Left lung (tissue), 4 donors: ENCODE measurements at regions not wholly inside any gene's neighbourhood (a gene's known extent, or its start where the extent isn't known, plus 50 kb on each side); places are given as distances from the start of the nearest gene placed in this dataset.

ENCODE experiments used
- ATAC-seq: fragments of 200-7000 bp; cut with Tn5 transposase; one replicate; pipeline ENCODE4 v1.9.1; 2020; ENCODE audit warnings: moderate library complexity
- DNase-seq, 4 donors: peaks; one replicate each; pipeline ENCODE4 v3.0.0-alpha.2; 2013 to 2020
- H3K27ac ChIP-seq, 2 donors: fragments of 200-600 bp; sonication (generic) in 1 of 2; one replicate each; pipeline versions ENCODE4 v1.5.0 to v1.8.0; 2020 to 2021
- H3K27me3 ChIP-seq, 2 donors: fragments of 200-600 bp; sonication (generic) in 1 of 2; one replicate each; pipeline versions ENCODE4 v1.5.0 to v1.8.0; 2020 to 2021
- H3K36me3 ChIP-seq, 2 donors: fragments of 200-600 bp; sonication (generic) in 1 of 2; one replicate each; pipeline versions ENCODE4 v1.5.0 to v1.8.0; 2020 to 2021
- H3K4me1 ChIP-seq, 2 donors: fragments of 200-600 bp; one replicate each; pipeline ENCODE4 v1.8.0; 2021
- H3K4me3 ChIP-seq, 2 donors: fragments of 200-600 bp; sonication (generic) in 1 of 2; one replicate each; pipeline versions ENCODE4 v1.5.0 to v1.8.0; 2020 to 2021; ENCODE audit warnings: mild to moderate bottlenecking in 1 of 2
- H3K9me3 ChIP-seq, 2 donors: fragments of 200-600 bp; sonication (generic) in 1 of 2; one replicate each; pipeline versions ENCODE4 v1.5.0 to v1.8.0; 2020 to 2021
- CTCF ChIP-seq, 2 donors: fragments of 200-600 bp; sonication (generic) in 1 of 2; IDR thresholded peaks; one replicate each; pipeline versions ENCODE4 v1.5.0 to v1.8.0; 2021; ENCODE audit warnings: antibody characterized with exemption in 2 of 2
- intact Hi-C, 2 donors: fragments of 100-400 bp; cut with DNase I; formaldehyde crosslinking; loops; one replicate each; pipeline versions ENCODE4 v1.11.2 to v1.14.2; 2022
- donor health status: DM: no; HTN: yes; CAD: no.
- donor health status: DM: no; HTN: no; CAD: no.

- no peak for DNase-seq
- Histone ChIP-seq H3K27ac (peak overlapping the region in 1 of 2 donors; percentile 37), H3K27me3 (no peaks in the 10 kb centered on the region), H3K4me3 (no peak overlapping the region), H3K36me3 (no peaks in the 10 kb centered on the region), H3K4me1 (no peaks in the 10 kb centered on the region), H3K9me3 (no peaks in the 10 kb centered on the region)
- intact Hi-C loops: no loop called here
- TF ChIP-seq CTCF (IDR thresholded peaks at IDR 0.05): no peak
- ATAC-seq: no peak
Measured at GRCh38 chr7:131896165-131896863, 339.9 kb upstream of the PODXL start.

DNA sequence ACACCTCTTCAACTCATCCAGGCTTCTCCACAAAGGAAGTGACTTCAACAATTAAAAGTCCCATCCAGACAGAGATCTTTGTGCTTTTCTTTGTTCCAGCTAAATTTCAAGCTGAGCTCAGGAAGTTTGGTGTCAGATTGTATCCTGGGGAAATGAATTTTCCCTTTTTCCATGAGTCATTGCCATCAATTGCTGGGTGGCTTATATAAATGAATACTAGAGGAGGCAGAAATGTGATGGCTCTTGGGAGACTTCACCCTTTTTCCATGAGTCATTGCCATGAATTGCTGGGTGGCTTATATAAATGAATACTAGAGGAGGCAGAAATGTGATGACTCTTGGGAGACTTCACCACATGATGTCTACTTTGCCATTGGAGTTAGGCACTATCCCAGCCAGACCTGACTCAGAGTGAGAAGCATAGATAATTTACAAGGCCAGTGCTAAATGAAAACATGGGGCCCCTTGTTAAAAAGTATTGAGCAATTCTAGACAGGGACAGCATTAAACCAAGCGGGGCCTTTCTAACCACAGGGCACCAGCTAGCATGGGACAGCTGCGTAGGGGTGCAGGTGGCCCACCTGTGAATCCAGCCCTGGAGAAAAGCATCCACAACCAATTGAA is 339.2 kb upstream of the PODXL start:
- H3K4me3 ChIP-seq: no peak overlapping the region
- DNase-seq (no peak), ATAC-seq (peak; percentile 57)
- no peak for TF ChIP-seq CTCF (IDR thresholded peaks at IDR 0.05)
- intact Hi-C loops: no loop called here
- no peaks in the 10 kb centered on the region for H3K27me3 ChIP-seq
- H3K4me1 ChIP-seq: no peaks in the 10 kb centered on the region
- peak overlapping the region in 1 of 2 donors; percentile 37 for H3K27ac ChIP-seq
- H3K36me3 ChIP-seq: no peaks in the 10 kb centered on the region
- H3K9me3 ChIP-seq: no peaks in the 10 kb centered on the region

DNA sequence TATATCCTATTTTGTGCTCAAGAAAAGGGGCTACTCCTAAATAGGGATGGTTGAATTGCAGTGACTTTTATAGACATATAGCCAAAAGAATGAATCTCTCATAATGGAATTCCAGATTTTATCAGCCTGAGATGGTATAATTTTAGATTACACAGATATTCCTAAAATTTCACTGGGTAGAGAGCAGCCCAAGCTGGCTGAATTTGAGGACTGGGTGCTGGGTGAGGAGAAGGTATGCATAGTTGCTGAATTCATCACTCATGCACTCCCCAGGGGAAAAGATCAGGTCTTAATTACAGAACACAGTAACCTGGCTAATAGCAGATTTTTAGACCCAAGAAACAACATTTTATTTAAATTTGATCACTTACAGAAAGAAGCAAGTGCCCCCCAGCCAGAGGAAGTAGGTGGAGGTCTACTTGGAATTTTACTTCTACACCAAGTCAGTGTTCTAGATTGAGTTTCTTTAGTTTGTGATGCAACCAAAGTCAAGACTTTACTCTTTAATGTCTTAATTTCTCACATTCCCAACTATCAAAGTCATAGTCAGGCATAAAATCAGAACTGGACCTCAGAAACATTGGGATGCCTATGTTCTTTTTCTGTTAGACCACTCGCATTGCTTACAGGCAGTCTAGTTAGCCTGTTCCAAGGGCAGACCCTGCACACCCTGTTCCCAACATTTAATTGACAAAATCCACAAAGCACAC is 337.4 kb upstream of the PODXL start:
- intact Hi-C loops: no loop called here
- no peak overlapping the region for H3K4me3 ChIP-seq
- H3K27ac ChIP-seq: no peak overlapping the region
- H3K36me3 ChIP-seq: no peaks in the 10 kb centered on the region
- no peaks in the 10 kb centered on the region for H3K9me3 ChIP-seq
- DNase-seq (no peak), ATAC-seq (no peak)
- no peaks in the 10 kb centered on the region for H3K4me1 ChIP-seq
- TF ChIP-seq CTCF (IDR thresholded peaks at IDR 0.05): no peak
- H3K27me3 ChIP-seq: peaks cover 0 to 11% of the 10 kb centered on the region in 2 donors

GRCh38 chr7:131890176-131890575 is 333.7 kb upstream of the PODXL start:
- Histone ChIP-seq H3K27ac (no peak overlapping the region), H3K36me3 (no peaks in the 10 kb centered on the region), H3K4me3 (no peak overlapping the region), H3K9me3 (peaks cover 0 to 13% of the 10 kb centered on the region in 2 donors), H3K4me1 (no peaks in the 10 kb centered on the region), H3K27me3 (peaks cover 0 to 21% of the 10 kb centered on the region in 2 donors)
- peak; percentile 25 for ATAC-seq
- no peak for DNase-seq
- intact Hi-C loops: no loop called here
- no peak for TF ChIP-seq CTCF (IDR thresholded peaks at IDR 0.05)

- Histone ChIP-seq H3K27me3 (peaks cover 0 to 21% of the 10 kb centered on the region in 2 donors), H3K9me3 (peaks cover 0 to 14% of the 10 kb centered on the region in 2 donors), H3K4me3 (no peak overlapping the region), H3K36me3 (no peaks in the 10 kb centered on the region), H3K27ac (no peak overlapping the region), H3K4me1 (no peaks in the 10 kb centered on the region)
- TF ChIP-seq CTCF (IDR thresholded peaks at IDR 0.05): no peak
- DNase-seq (no peak), ATAC-seq (no peak)
- intact Hi-C loops: no loop called here
Measured at GRCh38 chr7:131889572-131890150, 333.2 kb upstream of the PODXL start.
